ENCODE measurements at regions not wholly inside any gene's neighbourhood (a gene's known extent, or its start where the extent isn't known, plus 50 kb on each side); places are given as distances from the start of the nearest gene placed in this dataset.

DNA sequence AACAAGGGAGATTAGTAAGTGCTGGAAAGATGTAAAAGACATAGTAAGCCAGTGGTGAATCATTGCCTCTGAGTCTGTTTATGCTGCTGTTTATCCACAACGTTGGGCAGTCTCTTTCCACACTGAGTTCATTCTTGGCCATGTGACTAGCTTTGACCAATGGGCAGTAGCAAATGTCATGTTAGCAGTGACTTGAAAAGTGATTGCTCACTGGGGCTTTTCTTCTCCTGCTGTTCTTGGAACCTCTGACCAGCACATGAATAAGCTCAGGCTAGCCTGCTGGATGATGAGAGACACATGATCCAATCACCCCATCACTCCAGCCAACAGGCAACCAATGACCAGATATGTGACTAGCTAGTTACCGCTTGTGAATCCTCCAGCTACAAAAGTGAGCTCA lies 360.4 kb downstream of the SLC4A3 start:
- no peak for TF ChIP-seq EP300 (IDR thresholded peaks at IDR 0.05)
- TF ChIP-seq CTCF (IDR thresholded peaks at IDR 0.05), result no peak
